Ramos (cell line): ENCODE measurements at regions not wholly inside any gene's neighbourhood (a gene's known extent, or its start where the extent isn't known, plus 50 kb on each side); places are given as distances from the start of the nearest gene placed in this dataset.
"Not testable (repeated sequence)": the region's sequence is repeated elsewhere in the genome, so short reads cannot be mapped to it uniquely, and the experiment has no call there.

Source experiments
- in situ Hi-C: fragments of 300-500 bp; cut with MboI; formaldehyde crosslinking; loops from one replicate; pipeline ENCODE4 v1.14.3; 2022; ENCODE audit warnings: low sequenced_read_pairs; ENCODE audit not compliant: unreplicated experiment

DNA sequence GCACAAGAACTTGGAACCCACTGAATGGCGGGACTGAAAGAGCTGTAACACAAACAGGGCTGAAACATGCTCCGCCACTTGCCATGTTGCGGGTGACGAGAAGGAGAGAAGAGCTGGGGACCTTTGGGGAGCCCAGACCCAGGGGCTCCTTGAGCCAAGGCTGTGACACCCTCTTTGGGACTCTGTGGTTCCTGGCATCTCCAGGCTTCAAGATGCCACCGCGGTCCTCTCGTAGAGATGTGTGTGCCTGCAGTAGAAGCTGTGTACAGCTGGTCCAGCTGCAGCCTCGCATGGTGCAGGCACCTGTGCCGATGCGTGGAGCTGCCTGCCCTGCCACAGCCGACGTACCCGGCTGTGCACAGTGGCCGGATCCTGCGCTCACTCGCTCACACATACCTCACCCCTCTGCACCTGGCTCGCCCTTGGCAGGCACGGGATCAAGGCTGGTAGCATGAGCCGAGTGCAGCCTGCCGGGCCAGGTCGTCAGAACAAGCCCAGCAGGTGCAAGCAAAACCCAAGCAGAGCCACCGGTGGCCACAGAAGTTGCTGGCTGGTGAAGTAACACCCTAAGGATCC lies 1385.8 kb downstream of the PCDH9 start:
- in situ Hi-C loops: no loop called here

DNA sequence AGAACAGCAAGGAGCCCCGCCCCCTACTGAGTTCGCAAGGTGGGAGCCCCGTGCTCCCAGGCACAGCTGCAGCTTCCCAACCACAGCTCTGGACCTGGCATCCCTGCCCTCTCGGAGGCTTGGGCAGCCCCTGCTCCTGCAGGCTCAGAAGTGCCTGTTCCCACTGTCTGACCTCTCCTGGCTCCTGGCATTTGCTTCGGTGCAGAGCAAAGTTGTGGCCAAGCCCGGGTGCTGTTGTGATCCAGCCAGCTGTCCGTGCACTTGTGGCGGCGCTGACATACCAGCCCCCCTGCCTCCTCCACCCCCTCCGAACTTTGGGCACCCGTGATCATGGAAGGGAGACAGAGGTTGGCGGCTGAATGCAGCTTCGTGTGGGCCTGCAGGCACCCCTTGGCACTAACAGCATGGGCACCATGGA lies 1386.8 kb downstream of the PCDH9 start:
- in situ Hi-C loops: no loop called here

DNA sequence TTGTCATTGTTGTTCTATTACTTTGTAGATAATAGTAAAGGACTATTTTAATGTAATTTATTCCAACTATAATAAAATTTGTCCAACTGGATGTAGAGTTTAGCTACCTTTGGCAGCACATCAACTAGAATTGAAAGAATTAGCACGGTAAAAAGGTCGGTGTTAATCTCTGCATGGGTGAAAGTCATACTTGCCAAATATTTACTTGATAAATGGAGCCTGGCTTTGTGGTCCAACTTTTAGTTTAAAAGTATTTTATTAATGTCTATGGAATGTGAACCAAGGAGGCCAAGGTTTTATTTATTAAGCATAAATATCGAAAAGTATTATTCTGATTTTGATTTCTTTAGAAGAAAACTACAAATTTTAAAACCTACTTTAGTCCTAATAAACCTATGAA lies 1389.0 kb downstream of the PCDH9 start:
- in situ Hi-C loops: no loop called here

DNA sequence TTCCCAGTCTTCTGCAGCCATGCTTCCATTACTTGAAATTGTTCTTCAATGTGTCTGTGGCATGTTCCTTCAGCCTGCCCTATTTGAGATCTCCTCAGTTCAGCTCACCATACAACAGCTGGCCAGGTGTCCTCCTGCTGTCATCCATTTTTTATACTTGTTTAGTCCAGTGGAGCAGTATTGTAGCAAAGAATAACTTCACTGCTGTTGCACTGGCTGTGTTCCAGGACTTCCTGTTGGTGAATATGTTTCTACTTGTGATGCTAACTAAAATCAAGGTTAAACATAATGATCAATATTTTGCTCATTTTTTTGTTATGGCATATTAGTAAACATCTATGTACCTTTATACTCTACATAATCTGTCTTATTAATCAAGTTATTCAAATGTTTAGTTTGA lies 1394.1 kb downstream of the PCDH9 start:
- in situ Hi-C loops: no loop called here

DNA sequence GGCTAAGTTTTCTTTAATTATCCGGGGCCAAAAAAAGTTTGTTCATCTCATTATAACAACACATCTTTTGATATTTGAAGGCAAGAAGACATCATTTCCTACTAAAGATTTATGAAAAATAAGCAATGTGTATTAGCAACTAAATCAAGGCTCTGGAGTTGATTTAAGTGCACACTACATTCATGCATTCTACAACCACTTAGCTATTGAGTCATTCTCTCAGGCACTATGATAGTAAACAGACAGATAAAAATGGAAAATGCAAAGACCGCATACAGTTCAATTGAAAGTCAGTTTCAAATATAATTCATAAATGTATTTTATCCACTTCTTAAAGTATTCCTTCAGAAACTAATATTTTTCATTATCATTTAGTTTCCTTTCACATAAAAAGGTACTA lies 1395.2 kb downstream of the PCDH9 start:
- in situ Hi-C loops: no loop called here

DNA sequence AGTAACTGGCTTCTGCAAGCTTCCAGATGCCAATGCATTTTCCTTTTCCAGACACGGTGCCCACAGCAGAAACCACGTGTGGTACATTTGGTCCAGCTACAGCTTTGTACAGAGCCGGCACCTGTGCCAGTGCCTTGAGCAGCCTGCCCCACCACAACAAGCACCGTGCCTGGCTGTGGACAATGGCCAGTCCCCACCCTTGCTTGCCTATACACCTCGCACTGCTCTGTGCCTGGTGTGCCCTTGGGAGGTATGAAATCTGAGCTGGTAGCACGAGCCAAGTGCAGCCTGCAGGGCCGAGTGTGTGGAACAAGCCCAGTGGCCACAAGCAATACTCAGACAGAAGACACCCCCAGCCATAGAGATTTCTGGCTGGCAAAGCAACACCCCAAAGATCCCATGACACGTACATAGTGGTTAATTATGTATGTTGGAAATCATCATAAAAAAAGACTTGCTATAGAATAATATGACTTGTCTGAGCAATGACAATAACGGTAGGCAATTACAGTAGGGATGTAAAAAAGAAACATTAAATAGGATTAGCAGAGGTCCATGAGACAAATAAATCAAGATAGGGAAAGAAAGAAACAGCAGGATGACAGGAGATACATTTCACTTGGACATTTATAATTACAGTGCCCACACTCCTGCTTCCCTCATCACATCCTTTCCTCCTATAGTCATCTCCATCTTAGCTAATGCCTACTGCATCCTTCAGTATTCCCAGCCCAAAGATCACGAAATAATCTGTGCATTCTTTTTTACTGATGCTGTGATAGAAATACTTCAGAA lies 1399.5 kb downstream of the PCDH9 start:
- in situ Hi-C loops: no loop called here

DNA sequence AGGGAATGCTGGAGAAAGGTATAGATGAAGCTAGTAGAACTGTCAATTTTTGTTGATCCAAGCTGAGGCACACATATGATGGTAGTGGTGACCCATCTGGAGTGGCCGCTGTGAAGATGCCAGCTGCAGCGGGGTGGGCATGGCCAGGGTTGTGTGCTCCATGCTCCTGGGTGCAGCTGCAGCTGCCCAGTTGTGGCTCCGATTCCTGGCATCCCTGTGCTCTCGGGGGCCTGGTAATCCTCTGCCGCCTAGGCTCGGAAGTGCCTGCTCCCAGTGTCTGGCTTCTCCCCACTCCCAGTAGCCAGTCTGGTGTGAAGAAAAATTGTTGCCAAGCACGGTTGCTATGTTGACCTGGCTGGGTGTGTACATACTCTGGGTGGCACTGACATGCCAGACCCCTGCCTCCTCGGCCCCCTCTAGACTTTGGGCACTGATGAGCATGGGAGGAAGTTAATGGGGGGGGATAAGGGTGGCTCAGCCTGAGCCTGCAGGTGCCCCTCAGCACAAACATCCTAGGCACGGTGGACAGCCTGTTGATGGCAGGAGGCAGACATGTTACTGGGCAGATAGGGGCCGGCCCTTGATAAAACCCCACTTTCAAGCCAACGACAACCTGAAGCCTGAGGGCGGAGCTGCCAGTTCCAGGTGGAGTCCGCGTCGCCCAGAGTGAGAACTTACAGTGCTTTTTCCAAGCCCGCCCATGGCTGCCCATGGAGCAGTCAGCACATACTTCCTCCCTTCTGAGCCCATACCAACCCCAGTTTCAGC lies 1400.7 kb downstream of the PCDH9 start:
- in situ Hi-C loops: no loop called here

DNA sequence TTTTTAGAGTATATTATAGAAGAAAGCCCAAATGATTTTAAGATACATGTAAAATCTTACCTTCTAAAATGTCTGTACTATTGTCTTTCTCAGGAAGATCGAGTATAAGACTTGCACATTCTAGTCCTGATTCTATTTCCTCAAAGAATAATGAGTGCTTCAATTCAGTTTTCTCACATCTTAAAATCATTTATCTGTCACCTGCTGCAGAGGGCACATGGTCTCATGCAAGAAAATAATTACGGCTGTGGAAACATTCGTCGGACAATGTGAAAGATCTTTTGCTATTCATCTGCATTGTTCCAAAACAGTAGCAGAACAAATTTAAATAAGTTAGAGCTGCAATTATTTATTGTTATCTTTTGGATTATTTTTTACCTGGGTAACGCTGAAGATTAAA lies 1403.5 kb downstream of the PCDH9 start:
- in situ Hi-C loops: no loop called here

DNA sequence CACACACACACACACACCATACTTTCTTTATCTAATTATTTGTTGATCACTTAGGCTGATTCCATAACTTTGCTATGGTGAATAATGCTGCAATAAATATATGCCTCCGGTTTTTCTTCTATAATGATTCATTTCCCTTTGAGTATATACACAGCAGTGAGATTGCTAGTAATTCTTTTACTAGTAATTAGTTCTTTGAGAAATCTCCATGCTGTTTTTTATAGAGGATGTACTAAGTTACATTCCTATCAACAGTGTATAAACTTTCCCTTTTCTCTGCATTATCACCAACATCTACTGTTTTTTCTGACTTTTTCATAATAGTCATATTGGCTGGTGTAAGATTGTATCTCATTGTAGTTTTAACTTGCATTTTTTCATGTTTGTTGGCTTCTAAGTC lies 1405.1 kb downstream of the PCDH9 start:
- in situ Hi-C loops: no loop called here

DNA sequence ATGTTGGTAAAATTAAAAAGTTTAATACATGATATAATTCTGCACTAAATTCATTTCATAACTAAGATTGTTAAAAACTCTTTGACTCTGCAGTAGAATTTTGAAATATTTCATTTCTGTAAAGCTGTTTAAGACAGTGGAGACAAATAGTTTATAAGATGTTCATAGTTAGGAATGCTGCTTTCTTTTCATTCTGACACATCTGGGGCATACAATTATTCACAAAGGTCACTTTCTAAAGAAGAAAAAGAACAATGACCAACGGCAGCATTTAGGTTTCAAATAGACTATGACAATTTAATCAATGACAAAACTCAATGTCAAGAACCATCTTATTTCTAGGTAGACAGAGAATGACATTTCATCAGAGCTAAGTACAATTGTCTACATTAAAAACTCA lies 1422.1 kb downstream of the PCDH9 start:
- in situ Hi-C loops: no loop called here

DNA sequence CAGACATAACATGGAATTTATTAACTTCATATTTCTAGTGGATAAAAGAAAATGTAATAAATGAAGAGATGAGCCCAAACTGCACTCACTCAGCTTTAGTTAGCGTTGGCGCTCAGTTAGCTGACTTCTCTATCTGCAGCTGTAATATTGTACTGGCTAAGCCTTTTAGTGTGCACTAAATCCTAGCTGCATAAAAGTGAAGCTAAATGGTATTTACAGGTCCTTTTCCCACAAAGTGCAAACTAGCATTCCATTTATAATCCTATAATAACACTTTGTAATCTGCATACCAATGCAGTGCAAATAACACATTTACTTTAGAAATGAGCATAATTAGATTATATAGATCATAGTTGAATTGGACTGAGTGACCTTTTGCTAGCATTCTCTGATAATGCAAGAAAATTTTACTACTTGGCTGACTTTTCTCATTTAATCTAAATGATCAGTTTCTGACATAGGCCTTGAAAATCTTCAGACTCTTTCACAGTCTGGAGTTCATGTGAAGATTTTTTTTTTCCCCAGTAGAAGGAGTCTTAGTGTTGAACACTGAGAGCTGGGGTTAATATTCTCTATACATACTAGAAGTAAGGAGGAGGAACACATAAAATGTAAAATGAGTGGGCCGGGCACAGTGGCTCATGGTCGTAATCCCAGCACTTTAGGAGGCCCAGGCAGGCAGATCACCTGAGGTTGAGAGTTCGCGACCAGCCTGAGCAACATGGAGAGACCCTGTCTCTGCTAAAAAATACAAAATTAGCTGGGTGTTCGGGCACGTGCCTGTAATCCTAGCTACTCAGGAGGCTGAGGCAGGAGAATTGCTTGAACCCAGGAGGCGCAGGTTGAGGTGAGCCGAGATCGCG lies 1426.4 kb downstream of the PCDH9 start:
- in situ Hi-C loops: no loop called here

DNA sequence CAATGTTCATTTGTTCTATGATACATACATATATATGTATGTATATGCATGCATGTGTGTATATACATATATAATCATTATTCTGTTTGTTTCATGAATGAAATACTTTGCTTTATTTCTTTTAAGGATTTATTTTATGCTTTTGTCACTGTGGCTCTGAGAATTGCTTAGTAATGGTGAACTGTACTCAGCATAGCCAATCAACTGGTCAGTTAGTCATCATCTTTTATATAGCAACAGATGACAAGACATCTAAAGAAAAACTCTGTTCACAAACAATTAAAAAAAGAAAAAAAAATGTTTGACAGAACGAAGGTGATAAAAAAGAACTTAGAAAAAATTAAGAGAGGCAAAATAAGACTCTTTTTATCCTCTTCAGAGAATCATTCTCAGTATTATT lies 1440.3 kb downstream of the PCDH9 start:
- in situ Hi-C loops: no loop called here

DNA sequence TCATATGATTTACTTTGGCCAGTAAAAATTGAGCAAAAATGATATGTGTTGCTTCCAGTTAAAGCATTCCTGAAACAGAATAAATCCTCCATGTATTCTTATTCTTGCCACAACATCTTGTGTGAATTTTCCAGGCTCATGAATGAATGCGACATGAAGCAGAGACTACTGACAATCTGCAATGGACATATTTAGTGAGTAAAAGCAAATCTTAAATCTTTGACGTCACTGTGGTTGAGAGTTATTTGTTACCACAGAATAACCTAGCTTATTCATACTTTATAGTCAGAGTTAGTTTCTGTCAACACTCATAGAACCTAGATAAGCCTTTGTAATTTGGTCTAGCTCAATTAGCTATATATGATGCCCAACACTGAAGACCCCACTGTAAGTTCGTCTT lies 1443.1 kb downstream of the PCDH9 start:
- in situ Hi-C loops: no loop called here

DNA sequence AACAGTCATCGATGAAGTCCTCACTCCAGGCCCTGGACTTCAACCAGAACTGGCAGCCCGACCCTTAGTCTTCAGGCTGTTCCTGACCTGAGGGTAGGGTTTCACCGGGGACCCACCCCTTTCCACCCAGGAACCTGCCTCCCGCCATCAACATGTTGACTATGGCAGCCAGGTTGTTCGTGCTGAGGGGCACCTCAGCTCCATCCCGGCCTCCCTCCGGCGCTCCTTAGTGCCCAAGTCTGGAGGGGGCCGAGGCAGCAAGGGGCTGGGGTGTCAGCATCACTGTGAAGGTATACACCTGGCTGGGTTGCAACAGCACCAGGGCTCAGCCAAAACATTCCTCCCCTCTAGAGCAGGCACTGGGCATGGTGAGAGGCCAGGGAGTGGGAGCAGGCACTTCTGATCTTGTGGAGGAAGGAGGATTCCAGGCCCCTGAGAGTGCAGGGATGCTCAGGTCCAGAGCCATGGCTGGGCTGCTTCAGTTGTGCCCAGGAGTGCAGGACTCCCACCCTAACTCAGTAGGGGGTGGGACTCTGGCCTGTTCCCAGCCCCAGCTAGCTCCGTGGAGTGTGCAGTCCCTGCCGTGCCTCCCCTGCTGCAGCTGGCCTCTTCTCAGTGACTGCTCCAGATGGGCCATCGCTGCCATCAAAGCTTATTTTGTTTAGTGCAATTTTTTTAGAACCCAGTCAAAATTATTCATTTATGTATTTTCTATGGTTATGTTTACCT lies 1445.9 kb downstream of the PCDH9 start:
- in situ Hi-C loops: no loop called here

DNA sequence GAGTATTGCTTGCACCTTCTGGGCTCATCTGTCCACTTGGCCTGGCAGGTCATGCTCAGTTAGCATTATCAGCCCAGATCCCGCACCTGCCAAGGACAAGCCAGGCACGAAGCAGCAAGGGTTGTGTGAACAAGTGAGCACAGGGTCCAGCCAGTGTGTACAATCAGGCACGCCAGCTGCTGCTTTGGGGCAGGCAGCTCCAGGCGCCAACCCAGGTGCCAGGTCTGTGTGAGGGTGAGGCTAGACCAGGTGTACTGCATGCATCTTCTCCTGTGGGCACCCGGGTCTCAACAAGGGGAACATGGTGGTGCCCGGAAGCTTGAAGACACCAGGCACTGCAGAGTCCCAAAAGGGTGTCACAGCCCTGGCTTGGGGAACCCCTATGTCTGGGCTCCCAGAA lies 1446.8 kb downstream of the PCDH9 start:
- in situ Hi-C loops: no loop called here

DNA sequence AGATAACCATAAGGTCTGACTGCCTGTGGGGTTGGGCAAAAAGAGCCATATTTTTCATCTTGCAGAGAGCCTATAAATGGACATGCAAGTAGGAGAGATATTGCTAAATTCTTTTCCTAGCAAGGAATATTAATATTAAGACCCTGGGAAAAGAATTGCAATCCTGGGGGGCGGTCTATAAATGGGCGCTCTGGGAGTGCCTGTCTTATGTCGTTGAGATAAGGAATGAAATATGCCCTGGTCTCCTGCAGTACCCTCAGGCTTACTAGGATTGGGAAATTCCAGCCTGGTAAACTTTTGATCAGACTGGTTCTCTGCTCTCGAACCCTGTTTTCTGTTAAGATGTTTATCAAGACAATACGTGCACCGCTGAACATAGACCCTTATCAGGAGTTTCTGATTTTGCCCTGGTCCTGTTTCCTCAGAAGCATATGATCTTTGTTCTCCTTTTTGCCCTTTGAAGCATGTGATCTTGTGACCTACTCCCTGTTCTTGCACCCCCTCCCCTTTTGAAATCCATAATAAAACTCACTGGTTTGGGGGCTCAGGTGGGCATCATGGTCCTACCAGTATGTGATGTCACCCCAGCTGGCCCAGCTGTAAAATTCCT lies 1458.3 kb downstream of the PCDH9 start:
- in situ Hi-C loops: not testable (repeated sequence)

DNA sequence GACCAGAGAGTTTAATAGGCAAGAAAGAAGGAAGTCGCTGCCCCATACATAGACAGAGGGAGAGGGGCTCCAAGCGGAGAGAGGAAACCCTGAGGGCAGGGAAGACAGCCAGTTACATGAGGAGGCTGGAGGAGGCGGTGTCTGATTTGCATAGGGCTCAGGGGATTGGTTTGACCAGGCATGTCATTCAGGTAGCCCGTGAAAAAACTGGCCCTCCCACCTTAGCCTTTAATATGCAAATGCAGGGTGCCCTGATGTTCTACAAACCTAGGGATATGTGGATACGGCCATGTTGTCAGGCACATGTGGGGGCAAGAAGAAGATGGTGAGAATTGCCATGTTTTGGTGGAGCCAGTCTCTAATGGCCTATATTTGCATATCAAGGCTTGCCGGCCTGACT lies 1461.6 kb downstream of the PCDH9 start:
- in situ Hi-C loops: no loop called here

DNA sequence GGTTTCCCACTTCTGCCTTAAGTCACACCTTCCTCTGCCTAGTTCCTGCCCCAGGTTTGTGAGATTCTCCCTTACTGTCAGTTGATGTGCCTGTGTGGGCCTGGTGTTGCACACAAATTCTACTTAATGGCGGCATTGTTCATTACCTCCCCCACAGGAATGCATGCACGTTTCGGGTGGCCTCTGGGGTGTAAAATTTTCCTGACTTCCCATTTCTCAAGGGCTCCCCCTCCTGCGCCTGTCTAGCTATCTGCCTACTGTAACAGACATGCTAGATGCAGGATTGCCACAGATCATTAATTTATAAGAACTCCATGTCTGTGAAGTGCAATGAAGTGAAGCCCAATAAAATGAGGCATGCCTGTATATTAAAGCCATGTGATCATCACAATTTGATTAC lies 1466.3 kb downstream of the PCDH9 start:
- in situ Hi-C loops: no loop called here

DNA sequence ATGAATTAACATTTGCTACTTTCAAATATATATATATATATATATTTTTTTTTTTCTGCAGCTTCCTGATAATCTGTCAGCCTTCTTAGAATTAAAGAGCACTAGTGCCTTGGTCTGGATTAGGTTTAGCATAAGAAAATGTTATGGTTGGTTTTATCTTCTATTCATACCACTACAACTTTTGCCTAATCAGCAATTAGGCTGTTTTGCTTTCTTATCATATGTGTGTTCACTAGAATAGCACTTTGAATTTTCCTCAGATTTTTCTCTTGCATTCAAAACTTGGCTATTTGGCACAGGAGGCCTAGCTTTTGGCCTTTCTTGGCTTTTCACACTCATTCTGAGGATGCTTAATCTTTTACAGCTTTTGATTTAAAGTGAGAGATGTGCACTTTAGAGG lies 1468.1 kb downstream of the PCDH9 start:
- in situ Hi-C loops: no loop called here
